Hindlimb muscle (tissue), 1 donor: ENCODE measurements at regions not wholly inside any gene's neighbourhood (a gene's known extent, or its start where the extent isn't known, plus 50 kb on each side); places are given as distances from the start of the nearest gene placed in this dataset.

Source experiments
- DNase-seq: peaks from one replicate; pipeline ENCODE4 v3.0.0-alpha.2; 2013

GRCh38 chr1:191592907-191593306 lies 565.4 kb upstream of the RGS18 start:
- no peak for DNase-seq

GRCh38 chr1:191595170-191595569 lies 563.1 kb upstream of the RGS18 start:
- no peak for DNase-seq

GRCh38 chr1:191608367-191608766 lies 549.9 kb upstream of the RGS18 start:
- no peak for DNase-seq

- no peak for DNase-seq
These were observed 549.0 kb upstream of the RGS18 start for GRCh38 chr1:191609305-191609704.

- DNase-seq: no peak
These were observed 543.0 kb upstream of the RGS18 start for GRCh38 chr1:191615101-191615821.

GRCh38 chr1:191618181-191618580 lies 540.1 kb upstream of the RGS18 start:
- DNase-seq: peak; percentile 39

- no peak for DNase-seq
These were observed 537.4 kb upstream of the RGS18 start for GRCh38 chr1:191620883-191621282.

- no peak for DNase-seq
These were observed 534.2 kb upstream of the RGS18 start for GRCh38 chr1:191624044-191624443.

GRCh38 chr1:191629836-191630235 lies 528.4 kb upstream of the RGS18 start:
- DNase-seq: no peak

GRCh38 chr1:191634801-191635508 lies 523.3 kb upstream of the RGS18 start:
- no peak for DNase-seq

- DNase-seq: no peak
These were observed 521.9 kb upstream of the RGS18 start for GRCh38 chr1:191636345-191636744.

GRCh38 chr1:191641420-191642260 lies 516.6 kb upstream of the RGS18 start:
- no peak for DNase-seq

- no peak for DNase-seq
These were observed 515.2 kb upstream of the RGS18 start for GRCh38 chr1:191643060-191643459.

- DNase-seq: no peak
These were observed 509.3 kb upstream of the RGS18 start for GRCh38 chr1:191648939-191649338.

- DNase-seq: no peak
These were observed 496.2 kb upstream of the RGS18 start for GRCh38 chr1:191662051-191662450.

- DNase-seq: no peak
These were observed 495.5 kb upstream of the RGS18 start for GRCh38 chr1:191662746-191663145.

GRCh38 chr1:191668525-191668924 lies 489.7 kb upstream of the RGS18 start:
- DNase-seq: no peak

- DNase-seq: no peak
These were observed 488.6 kb upstream of the RGS18 start for GRCh38 chr1:191669629-191670028.

- DNase-seq: no peak
These were observed 487.0 kb upstream of the RGS18 start for GRCh38 chr1:191671236-191671635.

GRCh38 chr1:191674626-191675179 lies 483.6 kb upstream of the RGS18 start:
- DNase-seq: peak; percentile 43

- DNase-seq: no peak
These were observed 482.1 kb upstream of the RGS18 start for GRCh38 chr1:191675856-191676783.

- no peak for DNase-seq
These were observed 472.6 kb upstream of the RGS18 start for GRCh38 chr1:191685669-191686068.
